ENCODE measurements at regions not wholly inside any gene's neighbourhood (a gene's known extent, or its start where the extent isn't known, plus 50 kb on each side); places are given as distances from the start of the nearest gene placed in this dataset.

GRCh38 chr4:31041385-31041784 lies 321.2 kb downstream of the PCDH7 start:
- WGBS, 2 donors: 78 to 84% methylated on average over 3 of the region's 3 CpGs
- H3K4me1 ChIP-seq: no peaks in the 10 kb centered on the region

GRCh38 chr4:31041853-31042252 lies 321.7 kb downstream of the PCDH7 start:
- no peak for DNase-seq
- intact Hi-C loops (cut with DNase I; ENCODE audit: low total_unique reads): no loop called here
- no peak for TF ChIP-seq CTCF (IDR thresholded peaks at IDR 0.05)

More at GRCh38 chr4:31041385-31041784, 321.2 kb downstream of the PCDH7 start:
- Histone ChIP-seq H3K27ac (no peak overlapping the region), H3K27me3 (no peaks in the 10 kb centered on the region), H3K36me3 (ENCODE audit: low read depth, missing control alignments) (no peaks in the 10 kb centered on the region), H3K9me3 (no peaks in the 10 kb centered on the region), H3K4me3 (no peak overlapping the region)
- TF ChIP-seq CTCF (IDR thresholded peaks at IDR 0.05) (no peak), POLR2A (IDR thresholded peaks at IDR 0.05) (no peak)
- no peak for DNase-seq
- intact Hi-C loops (cut with DNase I; ENCODE audit: low total_unique reads): no loop called here

GRCh38 chr4:31043382-31044062 lies 323.4 kb downstream of the PCDH7 start:
- no peak overlapping the region for H3K27ac ChIP-seq
- TF ChIP-seq POLR2A (IDR thresholded peaks at IDR 0.05): no peak
- no peak for TF ChIP-seq CTCF (IDR thresholded peaks at IDR 0.05)
- H3K27me3 ChIP-seq: no peaks in the 10 kb centered on the region
- intact Hi-C loops (cut with DNase I; ENCODE audit: low total_unique reads): no loop called here
- no peak for DNase-seq
- 62 to 63% methylated on average over 1 of the region's 1 CpG for WGBS, 2 donors
- no peak overlapping the region for H3K4me3 ChIP-seq
- no peaks in the 10 kb centered on the region for H3K4me1 ChIP-seq
- H3K36me3 ChIP-seq (ENCODE audit: low read depth, missing control alignments): no peaks in the 10 kb centered on the region
- no peaks in the 10 kb centered on the region for H3K9me3 ChIP-seq

More at GRCh38 chr4:31041853-31042252, 321.7 kb downstream of the PCDH7 start:
- Histone ChIP-seq H3K27ac (no peak overlapping the region), H3K27me3 (no peaks in the 10 kb centered on the region), H3K4me3 (no peak overlapping the region), H3K9me3 (no peaks in the 10 kb centered on the region), H3K36me3 (ENCODE audit: low read depth, missing control alignments) (no peaks in the 10 kb centered on the region), H3K4me1 (no peaks in the 10 kb centered on the region)
- 86 to 88% methylated on average over 2 of the region's 2 CpGs for WGBS, 2 donors

GRCh38 chr4:31045151-31045550 lies 325.0 kb downstream of the PCDH7 start:
- intact Hi-C loops (cut with DNase I; ENCODE audit: low total_unique reads): no loop called here
- DNase-seq: no peak
- Histone ChIP-seq H3K4me1 (no peaks in the 10 kb centered on the region), H3K36me3 (ENCODE audit: low read depth, missing control alignments) (no peaks in the 10 kb centered on the region), H3K9me3 (no peaks in the 10 kb centered on the region), H3K27ac (no peak overlapping the region), H3K4me3 (no peak overlapping the region), H3K27me3 (no peaks in the 10 kb centered on the region)
- no peak for TF ChIP-seq CTCF (IDR thresholded peaks at IDR 0.05)
- no peak for TF ChIP-seq POLR2A (IDR thresholded peaks at IDR 0.05)
- WGBS, 2 donors: 56 to 68% methylated on average over 4 of the region's 4 CpGs

- TF ChIP-seq POLR2A (IDR thresholded peaks at IDR 0.05) (no peak), CTCF (IDR thresholded peaks at IDR 0.05) (no peak)
- Histone ChIP-seq H3K9me3 (no peaks in the 10 kb centered on the region), H3K27me3 (no peaks in the 10 kb centered on the region), H3K36me3 (ENCODE audit: low read depth, missing control alignments) (no peaks in the 10 kb centered on the region), H3K4me1 (no peaks in the 10 kb centered on the region), H3K27ac (no peak overlapping the region), H3K4me3 (no peak overlapping the region)
- intact Hi-C loops (cut with DNase I; ENCODE audit: low total_unique reads): no loop called here
- WGBS, 2 donors: 63 to 65% methylated on average over 2 of the region's 2 CpGs
- DNase-seq: no peak
These were observed 325.7 kb downstream of the PCDH7 start for GRCh38 chr4:31045724-31046318.
